GM13976 (cell line): ENCODE measurements at regions not wholly inside any gene's neighbourhood (a gene's known extent, or its start where the extent isn't known, plus 50 kb on each side); places are given as distances from the start of the nearest gene placed in this dataset.
"Not testable (repeated sequence)": the region's sequence is repeated elsewhere in the genome, so short reads cannot be mapped to it uniquely, and the experiment has no call there.

Experiments
- DNase-seq: peaks from one replicate; pipeline ENCODE4 v3.0.0; 2012; ENCODE audit warnings: low spot score
- CTCF ChIP-seq: IDR thresholded peaks from 2 replicates; pipeline ENCODE4 v1.5.1; 2012; ENCODE audit warnings: borderline replicate concordance, mild to moderate bottlenecking; ENCODE audit not compliant: insufficient read depth; ENCODE audit errors: extremely low read depth, missing control alignments, control extremely low read depth
- in situ Hi-C: fragments of 300-500 bp; cut with MboI; formaldehyde crosslinking; loops from one replicate; pipeline ENCODE4 v1.12.0; 2022; ENCODE audit warnings: low sequenced_read_pairs, mixed read lengths, inconsistent platforms; ENCODE audit not compliant: unreplicated experiment

- in situ Hi-C loops: no loop called here
- DNase-seq: no peak
- no peak for TF ChIP-seq CTCF
Measured at GRCh38 chr7:8829100-8829499, 395.7 kb downstream of the NXPH1 start.

- no peak for TF ChIP-seq CTCF
- no peak for DNase-seq
- in situ Hi-C loops: no loop called here
Measured at GRCh38 chr7:8831376-8831775, 398.0 kb downstream of the NXPH1 start.

GRCh38 chr7:8833355-8833754 is 399.9 kb downstream of the NXPH1 start:
- no peak for DNase-seq
- no peak for TF ChIP-seq CTCF
- in situ Hi-C loops: no loop called here

GRCh38 chr7:8841171-8841570 is 407.8 kb downstream of the NXPH1 start:
- no peak for DNase-seq
- in situ Hi-C loops: no loop called here
- TF ChIP-seq CTCF: no peak

GRCh38 chr7:8871716-8872115 is 438.3 kb downstream of the NXPH1 start:
- in situ Hi-C loops: no loop called here
- TF ChIP-seq CTCF: no peak

DNA sequence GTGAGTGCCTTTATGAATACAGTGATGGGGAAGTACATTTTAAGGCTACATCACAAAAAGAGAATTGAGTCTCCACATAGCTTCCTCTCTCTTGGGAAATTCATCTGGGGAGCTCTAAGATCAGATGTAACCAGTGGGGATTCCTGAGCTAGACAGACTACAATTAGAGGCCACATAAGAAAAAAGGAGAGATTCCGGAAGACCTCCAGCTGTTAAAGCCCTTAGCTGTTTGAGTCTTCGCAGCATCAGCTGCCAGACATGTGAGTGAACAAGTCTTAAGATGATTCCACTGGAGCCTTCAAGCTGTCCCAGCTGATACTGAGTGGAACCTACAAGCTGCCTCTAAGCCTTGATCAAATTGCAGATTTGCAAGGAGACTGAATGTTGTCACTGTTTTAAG is 448.5 kb downstream of the NXPH1 start:
- in situ Hi-C loops: no loop called here
- TF ChIP-seq CTCF: no peak
- DNase-seq: no peak

More at GRCh38 chr7:8871716-8872115, 438.3 kb downstream of the NXPH1 start:
- no peak for DNase-seq

DNA sequence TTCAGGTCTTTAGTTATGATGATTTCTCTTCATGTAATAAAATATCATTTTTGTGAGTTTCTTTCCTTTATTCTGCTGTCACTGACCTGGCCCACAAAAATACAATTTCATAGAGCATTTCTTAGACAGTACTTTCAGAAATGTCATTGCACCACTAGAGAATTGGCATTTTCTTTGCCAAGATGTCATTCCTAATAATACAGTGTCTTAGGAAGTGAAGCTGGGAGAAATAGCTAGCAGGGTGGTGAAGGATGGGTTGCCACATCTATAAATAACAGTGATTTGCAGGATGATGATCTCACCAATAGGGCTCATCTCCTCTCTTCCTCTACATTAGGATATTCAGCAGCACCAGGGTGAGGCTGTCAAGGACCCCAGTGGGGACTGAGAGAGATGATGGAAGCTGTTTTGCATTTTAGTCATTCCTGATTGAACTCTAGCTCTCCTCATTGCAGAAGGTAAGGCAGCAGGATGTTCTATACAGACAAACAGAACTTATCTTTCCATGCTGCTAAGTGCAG is 452.1 kb downstream of the NXPH1 start:
- no peak for TF ChIP-seq CTCF
- in situ Hi-C loops: no loop called here
- DNase-seq: no peak

GRCh38 chr7:8890346-8890745 is 456.9 kb downstream of the NXPH1 start:
- in situ Hi-C loops, DNase-seq: not testable (repeated sequence)
